ENCODE measurements at regions not wholly inside any gene's neighbourhood (a gene's known extent, or its start where the extent isn't known, plus 50 kb on each side); places are given as distances from the start of the nearest gene placed in this dataset.
A peak's percentile ranks its signal among the peaks of the same experiment; 100 is the strongest.
"Not testable (repeated sequence)": the region's sequence is repeated elsewhere in the genome, so short reads cannot be mapped to it uniquely, and the experiment has no call there.

GRCh38 chr7:29626730-29627129 lies 63.1 kb downstream of the PRR15 start:
- Histone ChIP-seq H3K9me3 (no peaks in the 10 kb centered on the region), H3K27ac (no peak overlapping the region), H3K27me3 (no peaks in the 10 kb centered on the region), H3K4me1 (no peaks in the 10 kb centered on the region), H3K36me3 (no peaks in the 10 kb centered on the region), H3K4me3 (no peak overlapping the region)
- no peak for DNase-seq (ENCODE audit: low spot score)
- no peak for TF ChIP-seq CTCF (IDR thresholded peaks at IDR 0.05)

- H3K4me1 ChIP-seq: no peaks in the 10 kb centered on the region
- H3K4me3 ChIP-seq: no peak overlapping the region
- no peak for DNase-seq (ENCODE audit: low spot score)
- TF ChIP-seq CTCF (IDR thresholded peaks at IDR 0.05): no peak
- H3K36me3 ChIP-seq: no peaks in the 10 kb centered on the region
- H3K9me3 ChIP-seq: no peaks in the 10 kb centered on the region
- no peaks in the 10 kb centered on the region for H3K27me3 ChIP-seq
- H3K27ac ChIP-seq: no peak overlapping the region
Measured at GRCh38 chr7:29627631-29628030, 64.0 kb downstream of the PRR15 start.

GRCh38 chr7:29629507-29629906 lies 65.9 kb downstream of the PRR15 start:
- Histone ChIP-seq H3K27me3 (no peaks in the 10 kb centered on the region), H3K4me1 (no peaks in the 10 kb centered on the region), H3K9me3 (no peaks in the 10 kb centered on the region), H3K4me3 (no peak overlapping the region), H3K36me3 (no peaks in the 10 kb centered on the region), H3K27ac (no peak overlapping the region)
- DNase-seq (ENCODE audit: low spot score): peak; percentile 26
- TF ChIP-seq CTCF (IDR thresholded peaks at IDR 0.05): no peak

GRCh38 chr7:29635067-29636008 lies 71.7 kb downstream of the PRR15 start:
- not testable (repeated sequence) for DNase-seq (ENCODE audit: low spot score); H3K9me3 ChIP-seq; H3K36me3 ChIP-seq; H3K4me3 ChIP-seq; H3K27me3 ChIP-seq; H3K27ac ChIP-seq; H3K4me1 ChIP-seq
- TF ChIP-seq CTCF (IDR thresholded peaks at IDR 0.05): peak; percentile 27 to 64

GRCh38 chr7:29636009-29636351 lies 72.3 kb downstream of the PRR15 start:
- Histone ChIP-seq H3K4me3 (no peak overlapping the region), H3K36me3 (no peaks in the 10 kb centered on the region), H3K9me3 (no peaks in the 10 kb centered on the region), H3K4me1 (no peaks in the 10 kb centered on the region), H3K27me3 (no peaks in the 10 kb centered on the region), H3K27ac (no peak overlapping the region)
- DNase-seq (ENCODE audit: low spot score): no peak
- no peak for TF ChIP-seq CTCF (IDR thresholded peaks at IDR 0.05)

- peak; percentile 52 for DNase-seq (ENCODE audit: low spot score)
- no peak overlapping the region for H3K27ac ChIP-seq
- TF ChIP-seq CTCF (IDR thresholded peaks at IDR 0.05): no peak
- no peaks in the 10 kb centered on the region for H3K36me3 ChIP-seq
- H3K4me3 ChIP-seq: no peak overlapping the region
- H3K4me1 ChIP-seq: no peaks in the 10 kb centered on the region
- H3K27me3 ChIP-seq: no peaks in the 10 kb centered on the region
- H3K9me3 ChIP-seq: no peaks in the 10 kb centered on the region
Measured at GRCh38 chr7:29637374-29637773, 73.7 kb downstream of the PRR15 start.

- H3K4me3 ChIP-seq, H3K9me3 ChIP-seq, H3K36me3 ChIP-seq, H3K27ac ChIP-seq, H3K4me1 ChIP-seq, H3K27me3 ChIP-seq: not testable (repeated sequence)
- DNase-seq (ENCODE audit: low spot score): peak; percentile 44
Measured at GRCh38 chr7:29638841-29639240, 75.2 kb downstream of the PRR15 start.
